Gastrocnemius medialis (tissue), 4 donors: ENCODE measurements at regions not wholly inside any gene's neighbourhood (a gene's known extent, or its start where the extent isn't known, plus 50 kb on each side); places are given as distances from the start of the nearest gene placed in this dataset.

ENCODE experiments used
- POLR2A ChIP-seq, 2 donors: fragments of 450-650 bp; IDR thresholded peaks; one replicate each; pipeline ENCODE4 v1.6.1; 2017; ENCODE audit warnings: antibody characterized with exemption in 2 of 2, mild to moderate bottlenecking in 2 of 2, moderate library complexity in 2 of 2
- TF ChIP-seq, protein P1 (sequence below), 5 experiments: fragments of 450-650 bp in 3 of 5; fragments of 200-600 bp in 2 of 5; sonication (generic) in 2 of 5; IDR thresholded peaks in 4 of 5; conservative IDR thresholded peaks in 1 of 5; 1 replicate in 4 of 5; 2 replicates in 1 of 5; pipeline ENCODE4 v1.5.1; 2016 to 2019; ENCODE audit warnings: antibody characterized with exemption in 5 of 5, mild to moderate bottlenecking in 3 of 5, moderate library complexity in 3 of 5

DNA sequence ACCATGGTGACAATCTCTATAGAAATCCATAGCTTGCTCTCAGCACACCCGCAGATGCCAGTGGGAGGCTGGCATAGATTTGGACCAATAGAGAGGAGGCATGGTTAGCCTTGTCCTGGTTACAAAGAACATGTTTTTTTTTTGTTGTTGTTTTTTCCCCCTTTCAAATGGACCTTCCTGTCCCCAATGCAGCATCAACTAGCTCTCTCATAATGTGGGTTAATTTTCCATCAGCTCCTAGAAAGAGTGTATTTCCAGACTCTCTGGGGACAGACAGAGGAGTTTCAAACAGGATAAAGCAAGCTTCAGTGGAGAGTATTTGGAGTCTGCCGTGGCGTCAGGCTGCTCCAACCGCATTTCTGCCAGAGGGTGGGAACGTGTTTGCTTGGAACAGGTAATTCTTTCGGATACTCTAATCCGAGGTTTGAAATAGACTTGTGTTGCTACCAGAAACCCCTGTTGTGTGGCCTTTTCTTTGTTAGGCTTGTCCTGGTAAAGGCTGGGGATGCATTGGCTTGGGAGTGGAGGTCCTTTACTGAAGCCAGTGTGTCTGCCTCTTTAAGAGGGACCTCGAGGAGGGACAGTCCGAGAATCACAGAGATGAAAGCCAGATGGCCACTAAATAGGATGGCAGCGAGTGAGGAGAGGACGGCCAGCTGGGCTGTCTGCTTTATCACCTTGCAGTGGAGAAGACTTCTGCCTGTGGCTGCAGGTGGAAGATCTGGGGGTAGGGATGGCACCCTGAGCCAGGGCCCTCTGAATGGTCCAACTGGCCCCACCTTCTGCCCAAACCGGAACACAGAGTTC, 130.5 kb upstream of the CPEB4 start:
- TF ChIP-seq, protein P1, sequence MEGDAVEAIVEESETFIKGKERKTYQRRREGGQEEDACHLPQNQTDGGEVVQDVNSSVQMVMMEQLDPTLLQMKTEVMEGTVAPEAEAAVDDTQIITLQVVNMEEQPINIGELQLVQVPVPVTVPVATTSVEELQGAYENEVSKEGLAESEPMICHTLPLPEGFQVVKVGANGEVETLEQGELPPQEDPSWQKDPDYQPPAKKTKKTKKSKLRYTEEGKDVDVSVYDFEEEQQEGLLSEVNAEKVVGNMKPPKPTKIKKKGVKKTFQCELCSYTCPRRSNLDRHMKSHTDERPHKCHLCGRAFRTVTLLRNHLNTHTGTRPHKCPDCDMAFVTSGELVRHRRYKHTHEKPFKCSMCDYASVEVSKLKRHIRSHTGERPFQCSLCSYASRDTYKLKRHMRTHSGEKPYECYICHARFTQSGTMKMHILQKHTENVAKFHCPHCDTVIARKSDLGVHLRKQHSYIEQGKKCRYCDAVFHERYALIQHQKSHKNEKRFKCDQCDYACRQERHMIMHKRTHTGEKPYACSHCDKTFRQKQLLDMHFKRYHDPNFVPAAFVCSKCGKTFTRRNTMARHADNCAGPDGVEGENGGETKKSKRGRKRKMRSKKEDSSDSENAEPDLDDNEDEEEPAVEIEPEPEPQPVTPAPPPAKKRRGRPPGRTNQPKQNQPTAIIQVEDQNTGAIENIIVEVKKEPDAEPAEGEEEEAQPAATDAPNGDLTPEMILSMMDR (IDR thresholded peaks at IDR 0.05 in 4 of 5, conservative IDR thresholded peaks at IDR 0.05 in 1 of 5) = no peak
- TF ChIP-seq POLR2A (IDR thresholded peaks at IDR 0.05) = no peak
